ENCODE measurements at regions not wholly inside any gene's neighbourhood (a gene's known extent, or its start where the extent isn't known, plus 50 kb on each side); places are given as distances from the start of the nearest gene placed in this dataset.

DNA sequence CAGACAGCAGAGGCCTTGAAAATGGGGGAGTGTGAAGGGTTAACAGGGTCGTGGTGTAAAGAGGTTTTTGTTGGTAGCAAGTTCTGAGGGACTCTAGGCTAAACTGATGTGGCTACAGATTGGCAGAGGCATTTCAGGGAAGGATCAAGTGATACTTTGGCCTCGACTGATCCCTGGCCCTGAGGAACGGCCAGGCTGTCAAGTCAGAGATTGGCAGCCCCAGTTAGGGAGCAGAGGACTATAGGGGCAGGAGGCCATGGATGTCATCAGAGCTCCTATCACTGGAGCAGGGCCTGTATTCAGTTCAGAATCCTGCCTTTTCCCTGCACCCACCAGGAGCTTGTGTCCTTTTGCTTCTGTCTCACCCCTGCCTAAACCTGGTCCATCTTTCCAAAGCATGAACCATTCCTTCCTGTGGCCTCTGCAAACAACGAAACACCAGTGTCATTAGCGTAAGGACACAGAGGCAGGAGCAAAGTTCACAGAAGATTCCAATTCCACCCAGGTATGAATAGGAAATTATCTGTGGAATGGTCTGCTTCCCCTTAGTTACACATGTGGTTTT, 613.1 kb downstream of the MID1IP1 start:
- 76 to 83% methylated on average over 5 of the region's 5 CpGs for WGBS, 2 donors
- H3K4me3 ChIP-seq, result no peak overlapping the region
- peaks cover 0 to 24% (median 0%) of the 10 kb centered on the region in 7 donors for H3K27me3 ChIP-seq
- H3K9me3 ChIP-seq, result peaks cover 0 to 4% (median 0%) of the 10 kb centered on the region in 11 donors
- H3K4me1 ChIP-seq, result peaks cover 0 to 12% (median under 1%) of the 10 kb centered on the region in 9 donors
- H3K27ac ChIP-seq, result no peak overlapping the region
- DNase-seq, result no peak
- ATAC-seq, result no peak
- no peaks in the 10 kb centered on the region for H3K36me3 ChIP-seq
- intact Hi-C loops (cut with DNase I), result no loop called here
- TF ChIP-seq, protein P1, sequence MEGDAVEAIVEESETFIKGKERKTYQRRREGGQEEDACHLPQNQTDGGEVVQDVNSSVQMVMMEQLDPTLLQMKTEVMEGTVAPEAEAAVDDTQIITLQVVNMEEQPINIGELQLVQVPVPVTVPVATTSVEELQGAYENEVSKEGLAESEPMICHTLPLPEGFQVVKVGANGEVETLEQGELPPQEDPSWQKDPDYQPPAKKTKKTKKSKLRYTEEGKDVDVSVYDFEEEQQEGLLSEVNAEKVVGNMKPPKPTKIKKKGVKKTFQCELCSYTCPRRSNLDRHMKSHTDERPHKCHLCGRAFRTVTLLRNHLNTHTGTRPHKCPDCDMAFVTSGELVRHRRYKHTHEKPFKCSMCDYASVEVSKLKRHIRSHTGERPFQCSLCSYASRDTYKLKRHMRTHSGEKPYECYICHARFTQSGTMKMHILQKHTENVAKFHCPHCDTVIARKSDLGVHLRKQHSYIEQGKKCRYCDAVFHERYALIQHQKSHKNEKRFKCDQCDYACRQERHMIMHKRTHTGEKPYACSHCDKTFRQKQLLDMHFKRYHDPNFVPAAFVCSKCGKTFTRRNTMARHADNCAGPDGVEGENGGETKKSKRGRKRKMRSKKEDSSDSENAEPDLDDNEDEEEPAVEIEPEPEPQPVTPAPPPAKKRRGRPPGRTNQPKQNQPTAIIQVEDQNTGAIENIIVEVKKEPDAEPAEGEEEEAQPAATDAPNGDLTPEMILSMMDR (IDR thresholded peaks at IDR 0.05), result no peak

DNA sequence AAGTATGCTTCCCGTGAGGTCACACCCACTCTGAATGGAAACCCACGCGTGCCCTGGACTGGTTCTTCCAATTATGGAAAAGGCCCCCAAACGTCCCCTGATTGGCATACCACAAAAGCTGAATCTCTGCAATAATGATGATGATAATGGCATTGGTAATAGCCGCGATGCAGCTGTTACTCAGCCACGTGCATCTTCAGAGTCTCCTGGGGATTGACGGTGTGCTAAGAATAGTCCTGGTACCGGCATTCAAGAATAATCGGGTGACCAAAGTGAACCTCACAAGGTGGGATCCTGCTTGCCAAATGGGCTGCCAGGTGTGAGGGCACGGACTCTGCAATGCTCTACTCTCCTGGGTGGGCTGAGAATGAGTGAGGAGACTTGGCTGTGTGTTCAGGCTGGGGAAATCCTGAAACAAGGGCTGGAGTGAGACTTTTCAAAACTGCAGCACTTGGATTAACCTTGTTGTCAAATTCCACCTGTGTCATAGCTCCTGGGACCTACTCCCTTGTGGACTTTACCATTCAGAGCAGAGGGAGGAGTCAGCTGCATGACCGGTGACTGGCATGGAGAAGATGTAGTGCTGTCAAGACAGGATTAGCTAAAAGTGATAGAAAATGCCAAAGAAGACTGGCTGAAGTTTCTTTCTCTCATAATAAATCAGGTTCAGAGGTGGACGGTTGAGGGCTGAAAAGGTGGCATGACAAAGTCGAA, 615.4 kb downstream of the MID1IP1 start:
- Histone ChIP-seq H3K36me3 (no peaks in the 10 kb centered on the region), H3K27ac (no peak overlapping the region), H3K4me1 (peaks cover 0 to 19% (median 6%) of the 10 kb centered on the region in 9 donors), H3K9me3 (peaks cover 0 to 4% (median 0%) of the 10 kb centered on the region in 11 donors), H3K27me3 (peaks cover 0 to 15% (median 0%) of the 10 kb centered on the region in 7 donors), H3K4me3 (no peak overlapping the region)
- intact Hi-C loops (cut with DNase I), result no loop called here
- no peak for ATAC-seq
- TF ChIP-seq, protein P1 (IDR thresholded peaks at IDR 0.05), result no peak
- WGBS, 2 donors, result 81 to 88% methylated on average over 14 of the region's 14 CpGs
- DNase-seq, result no peak

GRCh38 chrX:39418254-39418704, 617.0 kb downstream of the MID1IP1 start:
- intact Hi-C loops (cut with DNase I), result no loop called here
- peak in 5 of 8 donors; percentile 30 to 69 (median 51) for ATAC-seq
- peaks cover 0 to 19% (median 6%) of the 10 kb centered on the region in 9 donors for H3K4me1 ChIP-seq
- no peaks in the 10 kb centered on the region for H3K27me3 ChIP-seq
- no peak for DNase-seq
- no peak overlapping the region for H3K4me3 ChIP-seq
- H3K36me3 ChIP-seq, result no peaks in the 10 kb centered on the region
- TF ChIP-seq, protein P1 (IDR thresholded peaks at IDR 0.05), result no peak
- H3K9me3 ChIP-seq, result peaks cover 0 to 4% (median 0%) of the 10 kb centered on the region in 11 donors
- 42 to 49% methylated on average over 4 of the region's 4 CpGs for WGBS, 2 donors
- H3K27ac ChIP-seq, result peak overlapping the region in 5 of 10 donors; percentile 3 to 62 (median 37)

DNA sequence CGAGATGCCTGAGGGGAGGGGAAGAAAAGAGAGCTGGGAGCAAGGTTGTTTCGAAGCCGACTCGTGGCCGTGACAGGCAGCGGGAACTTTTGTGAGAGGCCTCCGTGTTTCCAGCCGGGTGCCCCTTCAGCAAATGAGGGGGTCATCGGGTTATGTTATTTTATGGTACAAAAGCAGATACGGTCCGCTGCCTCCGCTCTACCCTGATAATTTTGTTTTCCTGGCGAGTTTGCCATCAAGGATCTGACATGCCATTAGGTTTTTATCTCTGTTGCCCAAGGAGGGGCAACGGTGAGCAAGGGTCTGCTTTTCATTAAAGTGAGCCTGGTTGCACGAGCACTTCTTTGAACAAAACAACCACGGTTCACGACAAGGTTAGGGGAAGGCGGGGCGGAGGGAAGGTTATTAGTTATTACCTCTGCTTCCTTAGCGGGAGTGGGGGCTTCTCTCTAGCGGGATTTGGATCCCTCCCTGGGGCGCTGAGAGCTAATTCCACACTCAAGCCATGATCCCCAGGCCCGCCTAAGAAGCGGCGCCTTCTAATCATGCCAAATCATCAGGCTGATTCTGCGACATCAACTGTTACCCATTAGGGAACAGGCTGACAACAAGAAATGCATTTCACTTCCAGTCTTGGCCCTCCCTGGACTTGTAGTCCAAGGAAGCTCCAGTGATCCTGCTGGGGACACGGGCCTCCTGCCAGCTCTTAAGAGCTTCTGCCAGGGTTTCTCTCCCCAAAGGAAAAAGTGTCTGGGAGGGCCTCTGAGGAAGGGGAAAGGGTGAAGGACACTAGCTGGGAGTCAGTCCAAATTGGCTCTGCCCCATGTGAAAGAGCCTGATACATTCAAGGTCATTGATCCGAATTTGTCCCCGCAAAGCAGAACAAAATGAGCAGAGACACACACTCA, 617.7 kb downstream of the MID1IP1 start:
- peak; percentile 42 to 53 for DNase-seq
- Histone ChIP-seq H3K36me3 (no peaks in the 10 kb centered on the region), H3K4me1 (peaks cover 0 to 19% (median 6%) of the 10 kb centered on the region in 9 donors), H3K27me3 (no peaks in the 10 kb centered on the region), H3K4me3 (no peak overlapping the region), H3K27ac (peak overlapping the region in 8 of 10 donors; percentile 3 to 62 (median 33)), H3K9me3 (peaks cover 0 to 4% (median 0%) of the 10 kb centered on the region in 11 donors)
- intact Hi-C loops (cut with DNase I), result no loop called here
- 39% methylated on average over 28 to 29 of the region's 29 CpGs for WGBS, 2 donors
- TF ChIP-seq, protein P1 (IDR thresholded peaks at IDR 0.05), result no peak
- peak; percentile 58 to 88 (median 82) for ATAC-seq

Data from heart right ventricle (tissue), 16 donors.